ENCODE measurements at regions not wholly inside any gene's neighbourhood (a gene's known extent, or its start where the extent isn't known, plus 50 kb on each side); places are given as distances from the start of the nearest gene placed in this dataset.

- Histone ChIP-seq H3K27me3 (ENCODE audit: control insufficient read depth, insufficient read depth, low read length) (no peaks in the 10 kb centered on the region), H3K36me3 (ENCODE audit: control insufficient read depth, insufficient read depth, low read length) (no peaks in the 10 kb centered on the region), H3K4me3 (ENCODE audit: low read depth, low read length) (no peak overlapping the region)
- no peak for TF ChIP-seq CTCF (IDR thresholded peaks at IDR 0.05; ENCODE audit: insufficient read depth, low read depth, low read length)
- ChIA-PET POLR2A (interaction anchor here (0.6 kb wide), 1 partner anchor 1068 kb away, joined by 3 read pairs; no protein-coding TSS in a partner anchor), CTCF (no interaction called here)
- DNase-seq (ENCODE audit: low read depth), result no peak
Measured at GRCh38 chr4:187714957-187715356, 280.6 kb upstream of the ZFP42 start.

- no peaks in the 10 kb centered on the region for H3K27me3 ChIP-seq (ENCODE audit: control insufficient read depth, insufficient read depth, low read length)
- POLR2A ChIA-PET, result interaction anchor here (0.6 kb wide), 1 partner anchor 1068 kb away, joined by 3 read pairs; no protein-coding TSS in a partner anchor
- CTCF ChIA-PET, result no interaction called here
- peak; percentile 17 for DNase-seq (ENCODE audit: low read depth)
- no peak overlapping the region for H3K4me3 ChIP-seq (ENCODE audit: low read depth, low read length)
- TF ChIP-seq CTCF (IDR thresholded peaks at IDR 0.05; ENCODE audit: insufficient read depth, low read depth, low read length), result no peak
- H3K36me3 ChIP-seq (ENCODE audit: control insufficient read depth, insufficient read depth, low read length), result no peaks in the 10 kb centered on the region
Measured at GRCh38 chr4:187715466-187715865, 280.1 kb upstream of the ZFP42 start.

- no peak for DNase-seq (ENCODE audit: low read depth)
- Histone ChIP-seq H3K36me3 (ENCODE audit: control insufficient read depth, insufficient read depth, low read length) (no peaks in the 10 kb centered on the region), H3K4me3 (ENCODE audit: low read depth, low read length) (no peak overlapping the region), H3K27me3 (ENCODE audit: control insufficient read depth, insufficient read depth, low read length) (no peaks in the 10 kb centered on the region)
- ChIA-PET CTCF (no interaction called here), POLR2A (no interaction called here)
- no peak for TF ChIP-seq CTCF (IDR thresholded peaks at IDR 0.05; ENCODE audit: insufficient read depth, low read depth, low read length)
Measured at GRCh38 chr4:187724456-187724855, 271.1 kb upstream of the ZFP42 start.

- Histone ChIP-seq H3K27me3 (ENCODE audit: control insufficient read depth, insufficient read depth, low read length) (no peaks in the 10 kb centered on the region), H3K36me3 (ENCODE audit: control insufficient read depth, insufficient read depth, low read length) (no peaks in the 10 kb centered on the region), H3K4me3 (ENCODE audit: low read depth, low read length) (no peak overlapping the region)
- no peak for TF ChIP-seq CTCF (IDR thresholded peaks at IDR 0.05; ENCODE audit: insufficient read depth, low read depth, low read length)
- no peak for DNase-seq (ENCODE audit: low read depth)
- POLR2A ChIA-PET, result no interaction called here
- CTCF ChIA-PET, result interaction anchor here (0.5 kb wide), 1 partner anchor 1248 kb away, joined by 3 read pairs; no protein-coding TSS in a partner anchor
Measured at GRCh38 chr4:187726485-187726884, 269.1 kb upstream of the ZFP42 start.

GRCh38 chr4:187732524-187732923 lies 263.0 kb upstream of the ZFP42 start:
- CTCF ChIA-PET, result no interaction called here
- Histone ChIP-seq H3K36me3 (ENCODE audit: control insufficient read depth, insufficient read depth, low read length) (no peaks in the 10 kb centered on the region), H3K27me3 (ENCODE audit: control insufficient read depth, insufficient read depth, low read length) (no peaks in the 10 kb centered on the region), H3K4me3 (ENCODE audit: low read depth, low read length) (no peak overlapping the region)
- DNase-seq (ENCODE audit: low read depth), result peak; percentile 14
- no peak for TF ChIP-seq CTCF (IDR thresholded peaks at IDR 0.05; ENCODE audit: insufficient read depth, low read depth, low read length)
- POLR2A ChIA-PET, result no interaction called here

All from BJ (cell line).